Hepatocyte (in vitro differentiated cells): ENCODE measurements at regions not wholly inside any gene's neighbourhood (a gene's known extent, or its start where the extent isn't known, plus 50 kb on each side); places are given as distances from the start of the nearest gene placed in this dataset.

ENCODE experiments used
- DNase-seq: peaks from one replicate; pipeline ENCODE4 v3.0.0-alpha.2; 2016; ENCODE audit warnings: low spot score
- H2AFZ ChIP-seq: fragments of 200-600 bp; sonication (generic); 2 replicates; pipeline ENCODE4 v1.6.0; 2016; ENCODE audit warnings: antibody characterized with exemption, mild to moderate bottlenecking
- H3K27ac ChIP-seq: fragments of 200-600 bp; sonication (generic); 2 replicates; pipeline ENCODE4 v1.5.1; 2016; ENCODE audit warnings: mild to moderate bottlenecking
- H3K27me3 ChIP-seq: fragments of 200-600 bp; sonication (generic); 2 replicates; pipeline ENCODE4 v1.6.1; 2016
- H3K36me3 ChIP-seq: fragments of 200-600 bp; sonication (generic); replicated peaks from 2 replicates; pipeline ENCODE4 v1.5.1; 2016; ENCODE audit warnings: low read depth; ENCODE audit not compliant: insufficient read depth
- H3K4me1 ChIP-seq: fragments of 200-600 bp; sonication (generic); 2 replicates; pipeline ENCODE4 v1.5.1; 2016; ENCODE audit warnings: mild to moderate bottlenecking, moderate library complexity; ENCODE audit not compliant: insufficient read depth
- H3K4me2 ChIP-seq: fragments of 200-600 bp; sonication (generic); 2 replicates; pipeline ENCODE4 v1.6.0; 2016
- H3K4me3 ChIP-seq: fragments of 200-600 bp; sonication (generic); 2 replicates; pipeline ENCODE4 v1.5.1; 2016; ENCODE audit warnings: mild to moderate bottlenecking
- H3K79me2 ChIP-seq: fragments of 200-600 bp; sonication (generic); 2 replicates; pipeline ENCODE4 v1.6.0; 2017; ENCODE audit warnings: mild to moderate bottlenecking
- H3K9me2 ChIP-seq: fragments of 200-600 bp; sonication (generic); replicated peaks from 2 replicates; pipeline ENCODE4 v1.6.0; 2017; ENCODE audit warnings: mild to moderate bottlenecking; ENCODE audit not compliant: insufficient read depth
- H3K9me3 ChIP-seq: fragments of 200-600 bp; sonication (generic); 2 replicates; pipeline ENCODE4 v1.5.1; 2016; ENCODE audit warnings: low read depth, mild to moderate bottlenecking
- H4K20me1 ChIP-seq: fragments of 200-600 bp; sonication (generic); 2 replicates; pipeline ENCODE4 v1.6.0; 2016; ENCODE audit warnings: mild to moderate bottlenecking; ENCODE audit not compliant: insufficient read depth, poor library complexity, severe bottlenecking
- EZH2 ChIP-seq: fragments of 200-600 bp; sonication (generic); IDR thresholded peaks from 2 replicates; pipeline ENCODE4 v1.6.1; 2016; ENCODE audit warnings: antibody characterized with exemption, mild to moderate bottlenecking, borderline replicate concordance
- EZH2phosphoT487 ChIP-seq: fragments of 200-600 bp; sonication (generic); IDR thresholded peaks from one replicate; pipeline ENCODE4 v1.6.1; 2018; ENCODE audit warnings: antibody characterized with exemption, mild to moderate bottlenecking, low read depth, moderate library complexity; ENCODE audit not compliant: unreplicated experiment, severe bottlenecking
- WGBS: methylation state at CpG from one replicate; pipeline ENCODE4 v1.1.6; 2016; ENCODE audit warnings: low lambda C conversion rate; ENCODE audit errors: missing lambda C conversion rate; 5-methylcytosine and 5-hydroxymethylcytosine counted together
- TF ChIP-seq, protein P1 (sequence below): fragments of 200-600 bp; sonication (generic); IDR thresholded peaks from 2 replicates; pipeline ENCODE4 v1.5.1; 2016; ENCODE audit warnings: antibody characterized with exemption, mild to moderate bottlenecking; ENCODE audit not compliant: poor library complexity

DNA sequence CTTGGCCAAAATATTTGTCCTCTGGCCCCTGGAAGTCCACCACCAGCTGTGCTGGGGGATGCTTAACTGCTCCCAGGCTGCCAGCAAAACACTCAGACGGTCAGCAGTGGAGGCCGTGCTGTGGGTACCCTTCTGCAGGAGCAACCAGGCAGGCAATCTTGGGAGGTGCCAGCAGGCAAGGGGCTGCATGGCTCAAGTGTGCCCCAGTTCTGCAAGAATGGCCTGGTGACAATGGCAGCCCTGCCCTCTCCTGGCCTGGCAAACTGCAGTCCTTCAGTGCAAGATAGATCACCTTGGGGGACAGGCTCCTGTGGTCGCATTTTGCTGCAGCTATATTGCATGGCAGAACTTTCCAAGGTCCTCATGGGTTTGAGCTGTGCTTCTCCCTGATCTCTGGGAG lies 728.3 kb downstream of the TMTC2 start:
- TF ChIP-seq EZH2 (no peak), EZH2phosphoT487 (no peak)
- TF ChIP-seq, protein P1, sequence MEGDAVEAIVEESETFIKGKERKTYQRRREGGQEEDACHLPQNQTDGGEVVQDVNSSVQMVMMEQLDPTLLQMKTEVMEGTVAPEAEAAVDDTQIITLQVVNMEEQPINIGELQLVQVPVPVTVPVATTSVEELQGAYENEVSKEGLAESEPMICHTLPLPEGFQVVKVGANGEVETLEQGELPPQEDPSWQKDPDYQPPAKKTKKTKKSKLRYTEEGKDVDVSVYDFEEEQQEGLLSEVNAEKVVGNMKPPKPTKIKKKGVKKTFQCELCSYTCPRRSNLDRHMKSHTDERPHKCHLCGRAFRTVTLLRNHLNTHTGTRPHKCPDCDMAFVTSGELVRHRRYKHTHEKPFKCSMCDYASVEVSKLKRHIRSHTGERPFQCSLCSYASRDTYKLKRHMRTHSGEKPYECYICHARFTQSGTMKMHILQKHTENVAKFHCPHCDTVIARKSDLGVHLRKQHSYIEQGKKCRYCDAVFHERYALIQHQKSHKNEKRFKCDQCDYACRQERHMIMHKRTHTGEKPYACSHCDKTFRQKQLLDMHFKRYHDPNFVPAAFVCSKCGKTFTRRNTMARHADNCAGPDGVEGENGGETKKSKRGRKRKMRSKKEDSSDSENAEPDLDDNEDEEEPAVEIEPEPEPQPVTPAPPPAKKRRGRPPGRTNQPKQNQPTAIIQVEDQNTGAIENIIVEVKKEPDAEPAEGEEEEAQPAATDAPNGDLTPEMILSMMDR = no peak
- H3K36me3 ChIP-seq = no peaks in the 10 kb centered on the region
- H3K4me2 ChIP-seq = no peak overlapping the region
- H3K9me2 ChIP-seq = no peaks in the 10 kb centered on the region
- H4K20me1 ChIP-seq = no peaks in the 10 kb centered on the region
- no peaks in the 10 kb centered on the region for H3K27me3 ChIP-seq
- DNase-seq = no peak
- no peaks in the 10 kb centered on the region for H3K4me1 ChIP-seq
- no peak overlapping the region for H3K4me3 ChIP-seq
- H2AFZ ChIP-seq = no peak overlapping the region
- H3K27ac ChIP-seq = no peak overlapping the region
- H3K9me3 ChIP-seq = no peaks in the 10 kb centered on the region
- no peaks in the 10 kb centered on the region for H3K79me2 ChIP-seq
- 91% methylated on average over 3 of the region's 3 CpGs for WGBS

DNA sequence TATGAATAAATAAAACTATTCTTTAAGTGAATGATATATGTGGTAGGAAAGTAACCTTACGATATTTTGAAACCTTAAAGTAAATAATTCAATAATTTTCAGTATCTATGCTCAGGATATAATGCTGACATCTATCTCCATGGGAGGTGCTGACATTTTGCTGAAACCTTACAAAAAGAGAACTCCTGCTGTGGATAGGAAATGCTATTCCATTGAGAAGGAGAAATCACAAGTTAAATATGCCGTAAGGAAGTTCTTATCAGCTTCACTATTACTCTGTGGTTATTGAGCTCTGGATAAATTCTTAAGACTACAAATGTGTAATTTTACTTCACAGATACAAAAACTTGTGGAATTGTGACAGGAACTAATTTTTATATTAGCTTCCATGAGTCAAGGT lies 722.1 kb downstream of the TMTC2 start:
- no peaks in the 10 kb centered on the region for H3K79me2 ChIP-seq
- no peak for DNase-seq
- H3K4me3 ChIP-seq = no peak overlapping the region
- H2AFZ ChIP-seq = no peak overlapping the region
- H3K36me3 ChIP-seq = no peaks in the 10 kb centered on the region
- H3K4me1 ChIP-seq = no peaks in the 10 kb centered on the region
- H3K9me3 ChIP-seq = no peaks in the 10 kb centered on the region
- WGBS = 93% methylated on average over 2 of the region's 2 CpGs
- H3K9me2 ChIP-seq = no peaks in the 10 kb centered on the region
- no peaks in the 10 kb centered on the region for H3K27me3 ChIP-seq
- H3K27ac ChIP-seq = no peak overlapping the region
- H4K20me1 ChIP-seq = no peaks in the 10 kb centered on the region
- H3K4me2 ChIP-seq = no peak overlapping the region
- TF ChIP-seq EZH2phosphoT487 = no peak

DNA sequence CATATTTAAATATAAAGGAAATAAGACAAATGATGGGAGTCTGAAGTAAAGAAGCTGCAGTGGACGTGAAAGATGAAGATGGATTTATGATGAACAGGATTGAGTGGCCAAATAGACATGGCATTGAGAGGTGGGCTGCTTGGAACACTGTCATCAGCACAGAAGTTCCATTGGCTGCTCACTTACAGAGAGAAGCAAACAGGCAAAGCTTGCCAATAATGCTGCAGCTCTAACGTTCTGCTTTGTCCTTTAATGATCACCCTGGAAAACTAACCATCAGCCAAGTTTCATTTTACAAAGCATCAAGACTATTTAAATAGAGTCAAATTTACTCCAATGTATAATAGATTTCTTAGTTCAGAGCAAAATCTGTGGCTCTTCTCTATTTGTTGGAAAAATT lies 721.4 kb downstream of the TMTC2 start:
- H2AFZ ChIP-seq = no peak overlapping the region
- no peaks in the 10 kb centered on the region for H3K27me3 ChIP-seq
- H3K79me2 ChIP-seq = no peaks in the 10 kb centered on the region
- H3K4me1 ChIP-seq = no peaks in the 10 kb centered on the region
- H3K4me3 ChIP-seq = no peak overlapping the region
- H3K27ac ChIP-seq = no peak overlapping the region
- WGBS = 79% methylated on average over 2 of the region's 2 CpGs
- no peak for DNase-seq
- H4K20me1 ChIP-seq = no peaks in the 10 kb centered on the region
- no peaks in the 10 kb centered on the region for H3K36me3 ChIP-seq
- H3K9me2 ChIP-seq = no peaks in the 10 kb centered on the region
- H3K4me2 ChIP-seq = no peak overlapping the region
- H3K9me3 ChIP-seq = no peaks in the 10 kb centered on the region
- no peak for TF ChIP-seq EZH2phosphoT487
- TF ChIP-seq, protein P1 = no peak

DNA sequence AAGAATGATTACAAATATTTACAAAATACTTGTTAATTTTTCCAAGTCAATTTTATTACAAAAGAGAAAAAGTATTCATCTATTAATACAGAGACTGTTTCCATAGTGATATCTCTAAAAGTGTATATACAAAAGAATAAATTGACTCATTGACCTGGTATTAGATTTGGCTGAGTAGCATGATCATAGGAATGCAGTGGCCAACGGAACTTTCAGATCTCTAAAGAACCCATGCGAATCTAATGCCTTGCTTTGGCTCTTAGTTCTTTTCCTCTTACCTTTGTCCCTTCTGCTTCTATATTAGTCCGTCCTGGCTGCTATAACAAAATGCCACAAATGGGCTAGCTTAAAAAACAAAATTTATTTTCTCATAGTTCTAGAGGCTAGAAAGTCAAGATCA lies 717.8 kb downstream of the TMTC2 start:
- WGBS = 91% methylated on average over 3 of the region's 3 CpGs
- Histone ChIP-seq H3K79me2 (no peaks in the 10 kb centered on the region), H2AFZ (no peak overlapping the region), H3K4me2 (no peak overlapping the region), H3K9me2 (no peaks in the 10 kb centered on the region), H3K27ac (no peak overlapping the region), H3K9me3 (no peaks in the 10 kb centered on the region), H3K4me3 (no peak overlapping the region), H3K27me3 (no peaks in the 10 kb centered on the region), H3K4me1 (no peaks in the 10 kb centered on the region), H3K36me3 (no peaks in the 10 kb centered on the region), H4K20me1 (no peaks in the 10 kb centered on the region)
- DNase-seq = no peak
- TF ChIP-seq EZH2 (no peak), EZH2phosphoT487 (no peak)
- TF ChIP-seq, protein P1 = no peak
